GM23338 (cell line): ENCODE measurements at regions not wholly inside any gene's neighbourhood (a gene's known extent, or its start where the extent isn't known, plus 50 kb on each side); places are given as distances from the start of the nearest gene placed in this dataset.

Experiments
- ATAC-seq: fragments of 200-7000 bp; cut with Tn5 transposase; 3 replicates; pipeline ENCODE4 v1.9.1; 2020
- DNase-seq: peaks from one replicate; pipeline ENCODE4 v3.0.0-alpha.2; 2015; ENCODE audit warnings: low spot score
- H2AFZ ChIP-seq: fragments of 200-600 bp; sonication (generic); 2 replicates; pipeline ENCODE4 v1.8.0; 2016; ENCODE audit warnings: antibody characterized with exemption, mild to moderate bottlenecking, moderate library complexity
- H3F3A ChIP-seq: fragments of 200-600 bp; sonication (generic); replicated peaks from 2 replicates; pipeline ENCODE4 v1.8.0; 2017; ENCODE audit warnings: antibody characterized with exemption, mixed run types, low read depth
- H3K27ac ChIP-seq: fragments of 200-600 bp; sonication (generic); 2 replicates; pipeline ENCODE4 v1.6.1; 2016; ENCODE audit warnings: low read depth
- H3K27me3 ChIP-seq: fragments of 200-600 bp; sonication (generic); 2 replicates; pipeline ENCODE4 v1.8.0; 2016; ENCODE audit warnings: mild to moderate bottlenecking, mixed run types, moderate library complexity; ENCODE audit not compliant: insufficient read depth
- H3K36me3 ChIP-seq: fragments of 200-600 bp; sonication (generic); 2 replicates; pipeline ENCODE4 v1.8.0; 2016; ENCODE audit warnings: mild to moderate bottlenecking; ENCODE audit not compliant: insufficient read depth
- H3K4me1 ChIP-seq: fragments of 200-600 bp; sonication (generic); 2 replicates; pipeline ENCODE4 v1.8.0; 2016; ENCODE audit warnings: mild to moderate bottlenecking, moderate library complexity; ENCODE audit not compliant: insufficient read depth
- H3K4me2 ChIP-seq: fragments of 200-600 bp; sonication (generic); 2 replicates; pipeline ENCODE4 v1.7.1; 2017; ENCODE audit warnings: mixed run types
- H3K4me3 ChIP-seq: fragments of 200-600 bp; sonication (generic); 2 replicates; pipeline ENCODE4 v1.6.1; 2016; ENCODE audit warnings: mixed run types
- H3K79me2 ChIP-seq: fragments of 200-600 bp; sonication (generic); replicated peaks from 2 replicates; pipeline ENCODE4 v1.8.0; 2017; ENCODE audit warnings: mild to moderate bottlenecking; ENCODE audit not compliant: insufficient read depth
- H3K9me2 ChIP-seq: fragments of 200-600 bp; sonication (generic); 2 replicates; pipeline ENCODE4 v1.8.0; 2017; ENCODE audit not compliant: insufficient read depth
- H4K20me1 ChIP-seq: fragments of 200-600 bp; sonication (generic); replicated peaks from 2 replicates; pipeline ENCODE4 v1.8.0; 2017; ENCODE audit warnings: mild to moderate bottlenecking; ENCODE audit not compliant: insufficient read depth
- H3K27ac Mint-ChIP-seq: 2 replicates; pipeline ENCODE4 v1.8.0; 2020; ENCODE audit warnings: inconsistent platforms, mild to moderate bottlenecking, moderate library complexity, mixed read lengths
- H3K27me3 Mint-ChIP-seq: 3 replicates; pipeline ENCODE4 v1.8.0; 2022; ENCODE audit warnings: low read depth, mild to moderate bottlenecking, moderate library complexity, mixed read lengths, inconsistent platforms; ENCODE audit not compliant: insufficient read depth, poor library complexity
- H3K36me3 Mint-ChIP-seq: 3 replicates; pipeline ENCODE4 v1.8.0; 2021; ENCODE audit warnings: low read depth, mild to moderate bottlenecking, inconsistent platforms, moderate library complexity, mixed read lengths
- H3K4me1 Mint-ChIP-seq: 3 replicates; pipeline ENCODE4 v1.8.0; 2020; ENCODE audit warnings: mild to moderate bottlenecking, inconsistent platforms, mixed read lengths
- H3K4me3 Mint-ChIP-seq: 3 replicates; pipeline ENCODE4 v1.8.0; 2021; ENCODE audit warnings: moderate library complexity, mild to moderate bottlenecking, inconsistent platforms, mixed read lengths
- H3K9me3 Mint-ChIP-seq: 3 replicates; pipeline ENCODE4 v1.8.0; 2020; ENCODE audit warnings: moderate library complexity, mild to moderate bottlenecking, inconsistent platforms, mixed read lengths
- CREB1 ChIP-seq: fragments of 250-450 bp; sonication (Bioruptor Pico); IDR thresholded peaks from 2 replicates; pipeline ENCODE4 v1.5.0; 2020; ENCODE audit warnings: low read depth, mild to moderate bottlenecking, moderate library complexity
- EZH2 ChIP-seq: fragments of 200-600 bp; sonication (generic); IDR thresholded peaks from one replicate; pipeline ENCODE4 v1.8.0; 2017; ENCODE audit warnings: antibody characterized with exemption, mild to moderate bottlenecking, low read depth; ENCODE audit not compliant: unreplicated experiment
- EZH2phosphoT487 ChIP-seq: fragments of 200-600 bp; sonication (generic); IDR thresholded peaks from one replicate; pipeline ENCODE4 v1.8.1; 2018; ENCODE audit warnings: antibody characterized with exemption; ENCODE audit not compliant: unreplicated experiment
- JUNB ChIP-seq: IDR thresholded peaks from one replicate; pipeline ENCODE4 v1.6.1; 2016; ENCODE audit warnings: antibody characterized with exemption; ENCODE audit not compliant: unreplicated experiment
- NANOG ChIP-seq: IDR thresholded peaks from 2 replicates; pipeline ENCODE4 v1.6.1; 2016; ENCODE audit warnings: antibody characterized with exemption, borderline replicate concordance
- POLR2AphosphoS5 ChIP-seq: IDR thresholded peaks from 2 replicates; pipeline ENCODE4 v1.6.1; 2016; ENCODE audit warnings: antibody characterized with exemption, low read depth
- STAT1 ChIP-seq: IDR thresholded peaks from one replicate; pipeline ENCODE4 v1.6.1; 2016; ENCODE audit warnings: antibody characterized with exemption; ENCODE audit not compliant: unreplicated experiment
- ZNF114 ChIP-seq: fragments of 250-450 bp; sonication (Bioruptor Pico); IDR thresholded peaks from 2 replicates; pipeline ENCODE4 v1.5.0; 2020; ENCODE audit warnings: mild to moderate bottlenecking, moderate library complexity
- ZNF331 ChIP-seq: fragments of 250-450 bp; sonication (Bioruptor Pico); IDR thresholded peaks from 2 replicates; pipeline ENCODE4 v1.5.0; 2020; ENCODE audit warnings: low read depth, mild to moderate bottlenecking, moderate library complexity
- TF ChIP-seq, protein P1 (sequence below): fragments of 250-450 bp; sonication (Bioruptor Pico); IDR thresholded peaks from 2 replicates; pipeline ENCODE4 v1.5.0; 2020; ENCODE audit warnings: mild to moderate bottlenecking, moderate library complexity
- TF ChIP-seq, protein P2 (sequence below): IDR thresholded peaks from one replicate; pipeline ENCODE4 v1.6.1; 2018; ENCODE audit warnings: antibody characterized with exemption; ENCODE audit not compliant: unreplicated experiment
- TF ChIP-seq, protein P3 (sequence below), 2 experiments: fragments of 200-600 bp in 1 of 2; sonication (generic) in 1 of 2; conservative IDR thresholded peaks; 2 replicates each; pipeline versions ENCODE4 v1.5.1 to v1.6.1; 2016 to 2017; ENCODE audit warnings: antibody characterized with exemption in 2 of 2, low read depth in 2 of 2, mild to moderate bottlenecking in 2 of 2, moderate library complexity in 1 of 2
- TF ChIP-seq, protein P4 (sequence below): IDR thresholded peaks from 2 replicates; pipeline ENCODE4 v1.6.1; 2016; ENCODE audit warnings: antibody characterized with exemption

DNA sequence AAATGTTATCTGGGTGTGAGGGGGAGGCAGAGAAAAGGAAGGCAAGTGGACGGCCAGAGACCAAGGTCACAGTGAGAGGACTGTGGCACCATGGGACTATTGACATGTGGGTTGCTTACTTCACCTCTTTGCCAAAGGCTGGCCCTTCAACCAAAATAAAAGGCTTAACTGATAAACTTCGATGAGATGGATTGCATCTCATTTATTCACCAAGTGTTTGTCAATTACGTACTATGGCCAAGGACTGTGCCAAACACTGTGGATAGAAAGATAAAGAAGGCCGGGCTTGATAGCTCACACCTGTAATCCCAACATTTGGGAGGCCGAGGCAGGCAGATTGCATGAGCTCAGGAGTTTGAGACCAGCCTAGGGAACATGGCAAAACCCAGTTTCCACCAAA lies 98.7 kb upstream of the CCBE1 start:
- H3K36me3 ChIP-seq: no peaks in the 10 kb centered on the region
- DNase-seq (no peak), ATAC-seq (no peak)
- H3K4me3 ChIP-seq: no peak overlapping the region
- Mint-ChIP-seq H3K27me3 (no peaks in the 10 kb centered on the region), H3K9me3 (no peaks in the 10 kb centered on the region), H3K27ac (no peak overlapping the region), H3K36me3 (no peaks in the 10 kb centered on the region), H3K4me3 (no peak overlapping the region), H3K4me1 (no peaks in the 10 kb centered on the region)
- no peaks in the 10 kb centered on the region for H3K4me1 ChIP-seq
- no peaks in the 10 kb centered on the region for H3K9me2 ChIP-seq
- TF ChIP-seq, protein P1, sequence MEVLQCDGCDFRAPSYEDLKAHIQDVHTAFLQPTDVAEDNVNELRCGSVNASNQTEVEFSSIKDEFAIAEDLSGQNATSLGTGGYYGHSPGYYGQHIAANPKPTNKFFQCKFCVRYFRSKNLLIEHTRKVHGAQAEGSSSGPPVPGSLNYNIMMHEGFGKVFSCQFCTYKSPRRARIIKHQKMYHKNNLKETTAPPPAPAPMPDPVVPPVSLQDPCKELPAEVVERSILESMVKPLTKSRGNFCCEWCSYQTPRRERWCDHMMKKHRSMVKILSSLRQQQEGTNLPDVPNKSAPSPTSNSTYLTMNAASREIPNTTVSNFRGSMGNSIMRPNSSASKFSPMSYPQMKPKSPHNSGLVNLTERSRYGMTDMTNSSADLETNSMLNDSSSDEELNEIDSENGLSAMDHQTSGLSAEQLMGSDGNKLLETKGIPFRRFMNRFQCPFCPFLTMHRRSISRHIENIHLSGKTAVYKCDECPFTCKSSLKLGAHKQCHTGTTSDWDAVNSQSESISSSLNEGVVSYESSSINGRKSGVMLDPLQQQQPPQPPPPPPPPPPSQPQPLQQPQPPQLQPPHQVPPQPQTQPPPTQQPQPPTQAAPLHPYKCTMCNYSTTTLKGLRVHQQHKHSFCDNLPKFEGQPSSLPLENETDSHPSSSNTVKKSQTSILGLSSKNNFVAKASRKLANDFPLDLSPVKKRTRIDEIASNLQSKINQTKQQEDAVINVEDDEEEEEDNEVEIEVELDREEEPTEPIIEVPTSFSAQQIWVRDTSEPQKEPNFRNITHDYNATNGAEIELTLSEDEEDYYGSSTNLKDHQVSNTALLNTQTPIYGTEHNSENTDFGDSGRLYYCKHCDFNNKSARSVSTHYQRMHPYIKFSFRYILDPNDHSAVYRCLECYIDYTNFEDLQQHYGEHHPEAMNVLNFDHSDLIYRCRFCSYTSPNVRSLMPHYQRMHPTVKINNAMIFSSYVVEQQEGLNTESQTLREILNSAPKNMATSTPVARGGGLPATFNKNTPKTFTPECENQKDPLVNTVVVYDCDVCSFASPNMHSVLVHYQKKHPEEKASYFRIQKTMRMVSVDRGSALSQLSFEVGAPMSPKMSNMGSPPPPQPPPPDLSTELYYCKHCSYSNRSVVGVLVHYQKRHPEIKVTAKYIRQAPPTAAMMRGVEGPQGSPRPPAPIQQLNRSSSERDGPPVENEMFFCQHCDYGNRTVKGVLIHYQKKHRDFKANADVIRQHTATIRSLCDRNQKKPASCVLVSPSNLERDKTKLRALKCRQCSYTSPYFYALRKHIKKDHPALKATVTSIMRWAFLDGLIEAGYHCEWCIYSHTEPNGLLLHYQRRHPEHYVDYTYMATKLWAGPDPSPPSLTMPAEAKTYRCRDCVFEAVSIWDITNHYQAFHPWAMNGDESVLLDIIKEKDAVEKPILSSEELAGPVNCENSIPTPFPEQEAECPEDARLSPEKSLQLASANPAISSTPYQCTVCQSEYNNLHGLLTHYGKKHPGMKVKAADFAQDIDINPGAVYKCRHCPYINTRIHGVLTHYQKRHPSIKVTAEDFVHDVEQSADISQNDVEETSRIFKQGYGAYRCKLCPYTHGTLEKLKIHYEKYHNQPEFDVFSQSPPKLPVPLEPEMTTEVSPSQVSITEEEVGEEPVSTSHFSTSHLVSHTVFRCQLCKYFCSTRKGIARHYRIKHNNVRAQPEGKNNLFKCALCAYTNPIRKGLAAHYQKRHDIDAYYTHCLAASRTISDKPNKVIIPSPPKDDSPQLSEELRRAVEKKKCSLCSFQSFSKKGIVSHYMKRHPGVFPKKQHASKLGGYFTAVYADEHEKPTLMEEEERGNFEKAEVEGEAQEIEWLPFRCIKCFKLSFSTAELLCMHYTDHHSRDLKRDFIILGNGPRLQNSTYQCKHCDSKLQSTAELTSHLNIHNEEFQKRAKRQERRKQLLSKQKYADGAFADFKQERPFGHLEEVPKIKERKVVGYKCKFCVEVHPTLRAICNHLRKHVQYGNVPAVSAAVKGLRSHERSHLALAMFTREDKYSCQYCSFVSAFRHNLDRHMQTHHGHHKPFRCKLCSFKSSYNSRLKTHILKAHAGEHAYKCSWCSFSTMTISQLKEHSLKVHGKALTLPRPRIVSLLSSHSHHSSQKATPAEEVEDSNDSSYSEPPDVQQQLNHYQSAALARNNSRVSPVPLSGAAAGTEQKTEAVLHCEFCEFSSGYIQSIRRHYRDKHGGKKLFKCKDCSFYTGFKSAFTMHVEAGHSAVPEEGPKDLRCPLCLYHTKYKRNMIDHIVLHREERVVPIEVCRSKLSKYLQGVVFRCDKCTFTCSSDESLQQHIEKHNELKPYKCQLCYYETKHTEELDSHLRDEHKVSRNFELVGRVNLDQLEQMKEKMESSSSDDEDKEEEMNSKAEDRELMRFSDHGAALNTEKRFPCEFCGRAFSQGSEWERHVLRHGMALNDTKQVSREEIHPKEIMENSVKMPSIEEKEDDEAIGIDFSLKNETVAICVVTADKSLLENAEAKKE (CRISPR knock-in tag): no peak
- TF ChIP-seq, protein P2, sequence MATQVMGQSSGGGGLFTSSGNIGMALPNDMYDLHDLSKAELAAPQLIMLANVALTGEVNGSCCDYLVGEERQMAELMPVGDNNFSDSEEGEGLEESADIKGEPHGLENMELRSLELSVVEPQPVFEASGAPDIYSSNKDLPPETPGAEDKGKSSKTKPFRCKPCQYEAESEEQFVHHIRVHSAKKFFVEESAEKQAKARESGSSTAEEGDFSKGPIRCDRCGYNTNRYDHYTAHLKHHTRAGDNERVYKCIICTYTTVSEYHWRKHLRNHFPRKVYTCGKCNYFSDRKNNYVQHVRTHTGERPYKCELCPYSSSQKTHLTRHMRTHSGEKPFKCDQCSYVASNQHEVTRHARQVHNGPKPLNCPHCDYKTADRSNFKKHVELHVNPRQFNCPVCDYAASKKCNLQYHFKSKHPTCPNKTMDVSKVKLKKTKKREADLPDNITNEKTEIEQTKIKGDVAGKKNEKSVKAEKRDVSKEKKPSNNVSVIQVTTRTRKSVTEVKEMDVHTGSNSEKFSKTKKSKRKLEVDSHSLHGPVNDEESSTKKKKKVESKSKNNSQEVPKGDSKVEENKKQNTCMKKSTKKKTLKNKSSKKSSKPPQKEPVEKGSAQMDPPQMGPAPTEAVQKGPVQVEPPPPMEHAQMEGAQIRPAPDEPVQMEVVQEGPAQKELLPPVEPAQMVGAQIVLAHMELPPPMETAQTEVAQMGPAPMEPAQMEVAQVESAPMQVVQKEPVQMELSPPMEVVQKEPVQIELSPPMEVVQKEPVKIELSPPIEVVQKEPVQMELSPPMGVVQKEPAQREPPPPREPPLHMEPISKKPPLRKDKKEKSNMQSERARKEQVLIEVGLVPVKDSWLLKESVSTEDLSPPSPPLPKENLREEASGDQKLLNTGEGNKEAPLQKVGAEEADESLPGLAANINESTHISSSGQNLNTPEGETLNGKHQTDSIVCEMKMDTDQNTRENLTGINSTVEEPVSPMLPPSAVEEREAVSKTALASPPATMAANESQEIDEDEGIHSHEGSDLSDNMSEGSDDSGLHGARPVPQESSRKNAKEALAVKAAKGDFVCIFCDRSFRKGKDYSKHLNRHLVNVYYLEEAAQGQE: no peak
- TF ChIP-seq, protein P3, sequence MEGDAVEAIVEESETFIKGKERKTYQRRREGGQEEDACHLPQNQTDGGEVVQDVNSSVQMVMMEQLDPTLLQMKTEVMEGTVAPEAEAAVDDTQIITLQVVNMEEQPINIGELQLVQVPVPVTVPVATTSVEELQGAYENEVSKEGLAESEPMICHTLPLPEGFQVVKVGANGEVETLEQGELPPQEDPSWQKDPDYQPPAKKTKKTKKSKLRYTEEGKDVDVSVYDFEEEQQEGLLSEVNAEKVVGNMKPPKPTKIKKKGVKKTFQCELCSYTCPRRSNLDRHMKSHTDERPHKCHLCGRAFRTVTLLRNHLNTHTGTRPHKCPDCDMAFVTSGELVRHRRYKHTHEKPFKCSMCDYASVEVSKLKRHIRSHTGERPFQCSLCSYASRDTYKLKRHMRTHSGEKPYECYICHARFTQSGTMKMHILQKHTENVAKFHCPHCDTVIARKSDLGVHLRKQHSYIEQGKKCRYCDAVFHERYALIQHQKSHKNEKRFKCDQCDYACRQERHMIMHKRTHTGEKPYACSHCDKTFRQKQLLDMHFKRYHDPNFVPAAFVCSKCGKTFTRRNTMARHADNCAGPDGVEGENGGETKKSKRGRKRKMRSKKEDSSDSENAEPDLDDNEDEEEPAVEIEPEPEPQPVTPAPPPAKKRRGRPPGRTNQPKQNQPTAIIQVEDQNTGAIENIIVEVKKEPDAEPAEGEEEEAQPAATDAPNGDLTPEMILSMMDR (conservative IDR thresholded peaks at IDR 0.05; ENCODE audit: low read depth in 2 of 2): no peak
- TF ChIP-seq EZH2phosphoT487: no peak
- TF ChIP-seq CREB1 (CRISPR knock-in tag): no peak
- TF ChIP-seq, protein P4, sequence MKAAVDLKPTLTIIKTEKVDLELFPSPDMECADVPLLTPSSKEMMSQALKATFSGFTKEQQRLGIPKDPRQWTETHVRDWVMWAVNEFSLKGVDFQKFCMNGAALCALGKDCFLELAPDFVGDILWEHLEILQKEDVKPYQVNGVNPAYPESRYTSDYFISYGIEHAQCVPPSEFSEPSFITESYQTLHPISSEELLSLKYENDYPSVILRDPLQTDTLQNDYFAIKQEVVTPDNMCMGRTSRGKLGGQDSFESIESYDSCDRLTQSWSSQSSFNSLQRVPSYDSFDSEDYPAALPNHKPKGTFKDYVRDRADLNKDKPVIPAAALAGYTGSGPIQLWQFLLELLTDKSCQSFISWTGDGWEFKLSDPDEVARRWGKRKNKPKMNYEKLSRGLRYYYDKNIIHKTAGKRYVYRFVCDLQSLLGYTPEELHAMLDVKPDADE: no peak
- TF ChIP-seq POLR2AphosphoS5: no peak
- no peak for TF ChIP-seq ZNF114 (CRISPR knock-in tag)
- TF ChIP-seq ZNF331: no peak
- TF ChIP-seq EZH2: no peak
- no peak for TF ChIP-seq STAT1
- TF ChIP-seq JUNB: no peak
- TF ChIP-seq NANOG: no peak
- H4K20me1 ChIP-seq: no peaks in the 10 kb centered on the region
- H3K4me2 ChIP-seq: no peak overlapping the region
- H2AFZ ChIP-seq: no peak overlapping the region
- H3F3A ChIP-seq: no peaks in the 10 kb centered on the region
- no peaks in the 10 kb centered on the region for H3K79me2 ChIP-seq
- no peaks in the 10 kb centered on the region for H3K27me3 ChIP-seq
- no peak overlapping the region for H3K27ac ChIP-seq
